SK-N-SH treated with all-trans-retinoic acid at 6 μM for 48 hours (cell line): ENCODE measurements at regions not wholly inside any gene's neighbourhood (a gene's known extent, or its start where the extent isn't known, plus 50 kb on each side); places are given as distances from the start of the nearest gene placed in this dataset.

Experiments used
- ATAC-seq: fragments of 200-7000 bp; cut with Tn5 transposase; 3 replicates; pipeline ENCODE4 v1.9.1; 2020; ENCODE audit warnings: mild to moderate bottlenecking, moderate library complexity
- ARNTL ChIP-seq: fragments of 450-650 bp; formaldehyde crosslinking; IDR thresholded peaks from 2 replicates; pipeline ENCODE4 v1.5.0; 2020; ENCODE audit warnings: low read depth, mild to moderate bottlenecking, moderate library complexity, borderline replicate concordance
- CSDC2 ChIP-seq: fragments of 250-450 bp; sonication (Bioruptor Pico); IDR thresholded peaks from 2 replicates; pipeline ENCODE4 v1.5.0; 2020; ENCODE audit warnings: mild to moderate bottlenecking, moderate library complexity
- ESRRG ChIP-seq: fragments of 250-450 bp; sonication (Bioruptor Pico); IDR thresholded peaks from 2 replicates; pipeline ENCODE4 v1.6.1; 2021; ENCODE audit warnings: mild to moderate bottlenecking
- ISL1 ChIP-seq: fragments of 250-450 bp; sonication (Bioruptor Pico); IDR thresholded peaks from 2 replicates; pipeline ENCODE4 v2.1.2; 2022; ENCODE audit warnings: mild to moderate bottlenecking, moderate library complexity
- OSR1 ChIP-seq: fragments of 250-450 bp; sonication (Bioruptor Pico); IDR thresholded peaks from 2 replicates; pipeline ENCODE4 v1.8.0; 2022; ENCODE audit warnings: moderate library complexity, mild to moderate bottlenecking, inconsistent platforms
- PPARA ChIP-seq: fragments of 250-450 bp; sonication (Bioruptor Pico); IDR thresholded peaks from 2 replicates; pipeline ENCODE4 v1.5.0; 2020; ENCODE audit warnings: mild to moderate bottlenecking, borderline replicate concordance
- RARB ChIP-seq: fragments of 250-450 bp; sonication (Bioruptor Pico); IDR thresholded peaks from 2 replicates; pipeline ENCODE4 v1.8.0; 2021; ENCODE audit warnings: mild to moderate bottlenecking, moderate library complexity
- SNAI2 ChIP-seq: fragments of 250-450 bp; sonication (Bioruptor Pico); IDR thresholded peaks from 2 replicates; pipeline ENCODE4 v1.5.0; 2020; ENCODE audit warnings: mild to moderate bottlenecking, moderate library complexity
- TCF4 ChIP-seq: fragments of 250-450 bp; sonication (Bioruptor Pico); IDR thresholded peaks from 2 replicates; pipeline ENCODE4 v1.8.0; 2021; ENCODE audit warnings: mild to moderate bottlenecking, moderate library complexity, borderline replicate concordance
- TOX ChIP-seq: fragments of 250-450 bp; sonication (Bioruptor Pico); IDR thresholded peaks from 2 replicates; pipeline ENCODE4 v1.8.0; 2021; ENCODE audit warnings: mild to moderate bottlenecking, moderate library complexity, borderline replicate concordance
- ZC3H10 ChIP-seq: fragments of 250-450 bp; sonication (Bioruptor Pico); IDR thresholded peaks from 2 replicates; pipeline ENCODE4 v1.5.1; 2021; ENCODE audit warnings: mild to moderate bottlenecking, moderate library complexity
- ZFP3 ChIP-seq: fragments of 250-450 bp; sonication (Bioruptor Pico); IDR thresholded peaks from 2 replicates; pipeline ENCODE4 v1.5.0; 2020; ENCODE audit warnings: mild to moderate bottlenecking, moderate library complexity
- ZNF565 ChIP-seq: fragments of 450-650 bp; formaldehyde crosslinking; conservative IDR thresholded peaks from 2 replicates; pipeline ENCODE4 v1.5.0; 2020; ENCODE audit warnings: low read depth, mild to moderate bottlenecking, moderate library complexity
- ZNF70 ChIP-seq: fragments of 450-650 bp; formaldehyde crosslinking; IDR thresholded peaks from 2 replicates; pipeline ENCODE4 v1.5.0; 2020; ENCODE audit warnings: mild to moderate bottlenecking, moderate library complexity
- ZNF8 ChIP-seq: fragments of 450-650 bp; formaldehyde crosslinking; IDR thresholded peaks from 2 replicates; pipeline ENCODE4 v1.5.0; 2020; ENCODE audit warnings: mild to moderate bottlenecking, moderate library complexity
- TF ChIP-seq, protein P1 (sequence below): fragments of 250-450 bp; sonication (Bioruptor Pico); IDR thresholded peaks from 2 replicates; pipeline ENCODE4 v1.8.0; 2021; ENCODE audit warnings: low read depth, mild to moderate bottlenecking, moderate library complexity, borderline replicate concordance
- TF ChIP-seq, protein P2 (sequence below): fragments of 250-450 bp; sonication (Bioruptor Pico); IDR thresholded peaks from 2 replicates; pipeline ENCODE4 v1.8.0; 2020; ENCODE audit warnings: mild to moderate bottlenecking, moderate library complexity, borderline replicate concordance
- TF ChIP-seq, protein P3 (sequence below): fragments of 250-450 bp; sonication (Bioruptor Pico); IDR thresholded peaks from 2 replicates; pipeline ENCODE4 v1.5.1; 2020; ENCODE audit warnings: low read depth, mild to moderate bottlenecking, moderate library complexity
- TF ChIP-seq, protein P4 (sequence below): fragments of 250-450 bp; sonication (Bioruptor Pico); IDR thresholded peaks from 2 replicates; pipeline ENCODE4 v1.5.0; 2020; ENCODE audit warnings: mild to moderate bottlenecking, moderate library complexity

- TF ChIP-seq ZNF565 (CRISPR knock-in tag) (no peak), TOX (no peak), ZNF8 (CRISPR knock-in tag) (no peak), PPARA (CRISPR knock-in tag) (no peak), ZC3H10 (no peak), SNAI2 (CRISPR knock-in tag) (no peak)
- TF ChIP-seq, protein P1, sequence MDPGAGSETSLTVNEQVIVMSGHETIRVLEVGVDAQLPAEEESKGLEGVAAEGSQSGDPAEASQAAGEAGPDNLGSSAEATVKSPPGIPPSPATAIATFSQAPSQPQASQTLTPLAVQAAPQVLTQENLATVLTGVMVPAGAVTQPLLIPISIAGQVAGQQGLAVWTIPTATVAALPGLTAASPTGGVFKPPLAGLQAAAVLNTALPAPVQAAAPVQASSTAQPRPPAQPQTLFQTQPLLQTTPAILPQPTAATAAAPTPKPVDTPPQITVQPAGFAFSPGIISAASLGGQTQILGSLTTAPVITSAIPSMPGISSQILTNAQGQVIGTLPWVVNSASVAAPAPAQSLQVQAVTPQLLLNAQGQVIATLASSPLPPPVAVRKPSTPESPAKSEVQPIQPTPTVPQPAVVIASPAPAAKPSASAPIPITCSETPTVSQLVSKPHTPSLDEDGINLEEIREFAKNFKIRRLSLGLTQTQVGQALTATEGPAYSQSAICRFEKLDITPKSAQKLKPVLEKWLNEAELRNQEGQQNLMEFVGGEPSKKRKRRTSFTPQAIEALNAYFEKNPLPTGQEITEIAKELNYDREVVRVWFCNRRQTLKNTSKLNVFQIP (CRISPR knock-in tag), result no peak
- TF ChIP-seq, protein P2, sequence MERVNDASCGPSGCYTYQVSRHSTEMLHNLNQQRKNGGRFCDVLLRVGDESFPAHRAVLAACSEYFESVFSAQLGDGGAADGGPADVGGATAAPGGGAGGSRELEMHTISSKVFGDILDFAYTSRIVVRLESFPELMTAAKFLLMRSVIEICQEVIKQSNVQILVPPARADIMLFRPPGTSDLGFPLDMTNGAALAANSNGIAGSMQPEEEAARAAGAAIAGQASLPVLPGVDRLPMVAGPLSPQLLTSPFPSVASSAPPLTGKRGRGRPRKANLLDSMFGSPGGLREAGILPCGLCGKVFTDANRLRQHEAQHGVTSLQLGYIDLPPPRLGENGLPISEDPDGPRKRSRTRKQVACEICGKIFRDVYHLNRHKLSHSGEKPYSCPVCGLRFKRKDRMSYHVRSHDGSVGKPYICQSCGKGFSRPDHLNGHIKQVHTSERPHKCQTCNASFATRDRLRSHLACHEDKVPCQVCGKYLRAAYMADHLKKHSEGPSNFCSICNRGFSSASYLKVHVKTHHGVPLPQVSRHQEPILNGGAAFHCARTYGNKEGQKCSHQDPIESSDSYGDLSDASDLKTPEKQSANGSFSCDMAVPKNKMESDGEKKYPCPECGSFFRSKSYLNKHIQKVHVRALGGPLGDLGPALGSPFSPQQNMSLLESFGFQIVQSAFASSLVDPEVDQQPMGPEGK (CRISPR knock-in tag), result no peak
- no peak for ATAC-seq
Observed at GRCh38 chr5:143699121-143699520, 112.8 kb upstream of the HMHB1 start.

DNA sequence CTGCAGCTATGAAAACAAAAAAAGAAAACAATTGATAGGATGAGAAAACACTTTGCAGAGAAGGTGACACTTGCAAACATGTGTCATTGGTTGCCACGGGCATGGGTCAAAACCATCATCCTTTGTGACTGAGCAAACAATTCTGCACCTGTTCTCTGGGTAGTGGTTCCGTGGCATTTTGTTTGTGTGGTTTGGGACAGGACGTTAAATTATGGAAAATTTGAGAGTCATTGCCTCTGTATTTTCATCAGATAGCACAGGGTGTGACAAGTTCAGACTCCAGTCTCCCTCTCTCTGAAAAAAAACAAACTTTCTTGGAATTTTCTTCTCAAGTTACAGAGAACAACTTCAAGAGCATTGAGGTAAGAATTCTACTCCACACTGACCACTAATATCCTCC lies 113.4 kb upstream of the HMHB1 start:
- TF ChIP-seq, protein P3, sequence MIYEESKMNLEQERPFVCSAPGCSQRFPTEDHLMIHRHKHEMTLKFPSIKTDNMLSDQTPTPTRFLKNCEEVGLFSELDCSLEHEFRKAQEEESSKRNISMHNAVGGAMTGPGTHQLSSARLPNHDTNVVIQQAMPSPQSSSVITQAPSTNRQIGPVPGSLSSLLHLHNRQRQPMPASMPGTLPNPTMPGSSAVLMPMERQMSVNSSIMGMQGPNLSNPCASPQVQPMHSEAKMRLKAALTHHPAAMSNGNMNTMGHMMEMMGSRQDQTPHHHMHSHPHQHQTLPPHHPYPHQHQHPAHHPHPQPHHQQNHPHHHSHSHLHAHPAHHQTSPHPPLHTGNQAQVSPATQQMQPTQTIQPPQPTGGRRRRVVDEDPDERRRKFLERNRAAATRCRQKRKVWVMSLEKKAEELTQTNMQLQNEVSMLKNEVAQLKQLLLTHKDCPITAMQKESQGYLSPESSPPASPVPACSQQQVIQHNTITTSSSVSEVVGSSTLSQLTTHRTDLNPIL (CRISPR knock-in tag), result no peak
- no peak for TF ChIP-seq ISL1 (CRISPR knock-in tag)
- no peak for TF ChIP-seq ZNF70 (CRISPR knock-in tag)
- TF ChIP-seq OSR1 (CRISPR knock-in tag), result no peak
- TF ChIP-seq TCF4 (CRISPR knock-in tag), result no peak
- no peak for ATAC-seq

DNA sequence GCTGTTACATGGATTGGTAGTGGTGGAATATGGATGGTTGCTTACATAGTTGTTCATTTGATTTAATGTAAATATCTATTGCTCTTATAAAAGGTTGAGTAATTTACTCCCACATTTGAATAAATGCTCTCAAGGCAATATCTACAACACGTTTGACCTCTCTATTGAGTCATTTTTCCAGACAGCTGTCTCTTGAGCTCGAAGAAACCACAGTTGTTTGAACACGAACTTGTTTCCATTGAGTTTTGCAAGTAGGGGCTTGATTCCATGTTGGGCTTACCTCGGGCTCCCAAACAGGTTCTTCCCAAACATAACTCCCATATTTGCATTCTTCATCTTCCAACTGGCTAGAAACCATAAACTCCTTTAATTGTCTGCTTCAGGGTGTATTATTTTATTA lies 115.0 kb upstream of the HMHB1 start:
- no peak for ATAC-seq
- TF ChIP-seq ZNF565 (CRISPR knock-in tag) (no peak), ARNTL (CRISPR knock-in tag) (no peak), RARB (CRISPR knock-in tag) (no peak), ZFP3 (no peak), CSDC2 (no peak)
- TF ChIP-seq, protein P1 (CRISPR knock-in tag), result no peak
- TF ChIP-seq, protein P4, sequence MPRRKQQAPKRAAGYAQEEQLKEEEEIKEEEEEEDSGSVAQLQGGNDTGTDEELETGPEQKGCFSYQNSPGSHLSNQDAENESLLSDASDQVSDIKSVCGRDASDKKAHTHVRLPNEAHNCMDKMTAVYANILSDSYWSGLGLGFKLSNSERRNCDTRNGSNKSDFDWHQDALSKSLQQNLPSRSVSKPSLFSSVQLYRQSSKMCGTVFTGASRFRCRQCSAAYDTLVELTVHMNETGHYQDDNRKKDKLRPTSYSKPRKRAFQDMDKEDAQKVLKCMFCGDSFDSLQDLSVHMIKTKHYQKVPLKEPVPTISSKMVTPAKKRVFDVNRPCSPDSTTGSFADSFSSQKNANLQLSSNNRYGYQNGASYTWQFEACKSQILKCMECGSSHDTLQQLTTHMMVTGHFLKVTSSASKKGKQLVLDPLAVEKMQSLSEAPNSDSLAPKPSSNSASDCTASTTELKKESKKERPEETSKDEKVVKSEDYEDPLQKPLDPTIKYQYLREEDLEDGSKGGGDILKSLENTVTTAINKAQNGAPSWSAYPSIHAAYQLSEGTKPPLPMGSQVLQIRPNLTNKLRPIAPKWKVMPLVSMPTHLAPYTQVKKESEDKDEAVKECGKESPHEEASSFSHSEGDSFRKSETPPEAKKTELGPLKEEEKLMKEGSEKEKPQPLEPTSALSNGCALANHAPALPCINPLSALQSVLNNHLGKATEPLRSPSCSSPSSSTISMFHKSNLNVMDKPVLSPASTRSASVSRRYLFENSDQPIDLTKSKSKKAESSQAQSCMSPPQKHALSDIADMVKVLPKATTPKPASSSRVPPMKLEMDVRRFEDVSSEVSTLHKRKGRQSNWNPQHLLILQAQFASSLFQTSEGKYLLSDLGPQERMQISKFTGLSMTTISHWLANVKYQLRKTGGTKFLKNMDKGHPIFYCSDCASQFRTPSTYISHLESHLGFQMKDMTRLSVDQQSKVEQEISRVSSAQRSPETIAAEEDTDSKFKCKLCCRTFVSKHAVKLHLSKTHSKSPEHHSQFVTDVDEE (CRISPR knock-in tag), result no peak

- no peak for TF ChIP-seq TCF4 (CRISPR knock-in tag)
- TF ChIP-seq RARB (CRISPR knock-in tag), result no peak
- TF ChIP-seq, protein P1 (CRISPR knock-in tag), result no peak
- TF ChIP-seq ZNF8 (CRISPR knock-in tag), result no peak
- TF ChIP-seq ESRRG (CRISPR knock-in tag), result no peak
- TF ChIP-seq, all 23 proteins: peak for 0
- no peak for ATAC-seq
Observed at GRCh38 chr5:143695941-143696340, 116.0 kb upstream of the HMHB1 start.
